ENCODE measurements at regions not wholly inside any gene's neighbourhood (a gene's known extent, or its start where the extent isn't known, plus 50 kb on each side); places are given as distances from the start of the nearest gene placed in this dataset.

DNA sequence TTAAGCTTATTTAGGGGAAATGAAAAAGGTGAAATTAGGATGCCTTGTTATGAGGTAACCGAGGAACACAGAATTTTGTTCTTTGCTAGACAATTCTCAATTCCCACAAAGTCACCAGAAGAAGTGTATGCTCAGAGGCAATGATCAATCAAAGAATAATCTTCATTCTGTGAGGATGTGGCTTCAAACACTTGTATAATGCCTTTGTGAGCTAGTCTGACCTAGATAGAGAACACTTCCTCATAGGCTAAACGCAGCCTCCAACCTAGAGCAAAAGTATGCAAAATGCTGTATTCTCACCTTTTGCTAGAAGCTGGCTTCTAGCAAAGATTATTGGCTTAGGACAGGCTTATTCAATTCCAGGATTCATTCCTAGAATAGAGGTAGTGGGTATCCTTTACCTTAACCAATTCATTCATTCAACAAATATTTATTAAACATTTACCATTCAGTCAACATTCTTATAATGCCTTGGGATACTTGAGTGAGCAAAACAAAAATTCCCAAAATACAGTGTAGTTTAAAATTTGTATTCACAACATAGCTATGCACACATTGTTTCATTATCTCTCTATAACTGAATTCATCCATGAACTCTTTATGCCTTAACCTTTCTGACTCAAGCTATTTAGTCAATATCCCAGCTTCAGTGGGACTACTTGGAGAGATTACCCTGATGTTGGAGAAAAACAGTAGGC is 530.2 kb downstream of the PTPRC start:
- DNase-seq (ENCODE audit: low spot score) = no peak

DNA sequence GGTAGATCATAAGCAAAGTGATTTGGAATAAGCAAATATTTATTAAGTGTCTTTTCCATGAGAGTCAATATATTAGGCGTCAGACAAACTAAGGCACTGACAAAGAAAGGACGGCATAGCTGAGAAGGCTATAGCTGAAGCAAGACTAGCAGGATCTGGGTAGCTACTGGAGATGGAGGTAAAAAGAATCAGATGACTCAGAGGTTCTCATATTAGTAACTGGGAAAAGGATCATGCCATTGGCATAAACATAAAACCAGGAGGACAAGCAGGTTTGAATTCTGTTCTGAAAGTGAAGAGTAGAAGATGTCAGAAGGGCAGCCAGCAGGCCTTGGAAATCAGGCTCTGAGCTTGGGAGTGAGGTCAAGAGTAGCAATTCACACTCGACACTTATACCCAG is 531.9 kb downstream of the PTPRC start:
- no peak for DNase-seq (ENCODE audit: low spot score)
- intact Hi-C loops (cut with DNase I) = no loop called here

More for the DNA sequence above, 530.2 kb downstream of the PTPRC start:
- intact Hi-C loops (cut with DNase I) = no loop called here

- DNase-seq (ENCODE audit: low spot score) = no peak
- intact Hi-C loops (cut with DNase I) = no loop called here
Measured at GRCh38 chr1:199172171-199173124, 533.6 kb downstream of the PTPRC start.

DNA sequence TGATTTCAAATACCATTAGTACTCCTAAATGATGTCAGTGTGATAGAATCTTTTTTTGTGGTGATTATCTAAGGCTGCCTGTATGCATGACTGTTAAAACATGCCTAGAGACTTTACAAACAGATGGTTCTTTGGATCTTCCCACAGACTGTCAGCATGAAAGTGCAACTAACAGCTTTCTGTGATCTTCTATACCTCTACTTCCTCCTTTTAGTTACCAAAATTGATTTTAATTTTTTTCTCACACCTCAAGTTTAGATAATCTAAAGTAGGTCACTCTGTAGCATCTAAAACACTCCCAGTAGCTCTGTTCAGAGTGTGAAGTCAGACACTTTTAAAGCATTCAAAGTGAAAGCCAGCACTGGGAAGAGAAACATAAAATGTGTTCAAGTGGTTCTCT is 534.5 kb downstream of the PTPRC start:
- intact Hi-C loops (cut with DNase I) = no loop called here
- DNase-seq (ENCODE audit: low spot score) = no peak

- DNase-seq (ENCODE audit: low spot score) = no peak
- intact Hi-C loops (cut with DNase I) = no loop called here
Measured at GRCh38 chr1:199174336-199174735, 535.5 kb downstream of the PTPRC start.

GRCh38 chr1:199176713-199177112 is 537.9 kb downstream of the PTPRC start:
- intact Hi-C loops (cut with DNase I) = no loop called here

DNA sequence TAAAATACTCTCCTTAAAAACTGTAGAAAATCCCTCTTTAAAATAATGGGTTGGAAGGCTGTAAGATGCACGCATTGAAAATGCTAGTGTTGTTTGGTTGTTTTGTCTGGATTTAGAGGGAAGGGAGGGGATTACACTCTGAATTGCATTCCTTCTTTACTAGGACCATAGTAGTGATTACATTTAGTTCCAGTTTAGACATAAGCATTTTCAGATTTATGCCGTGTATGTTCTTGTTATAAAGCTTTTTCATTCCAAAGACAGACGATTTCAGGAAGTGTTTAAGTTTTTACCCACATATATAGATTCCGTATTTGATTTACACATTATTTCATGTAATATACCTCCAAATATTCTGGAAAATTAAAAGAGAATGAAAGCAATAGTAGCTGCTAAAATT is 538.4 kb downstream of the PTPRC start:
- intact Hi-C loops (cut with DNase I) = no loop called here
- no peak for DNase-seq (ENCODE audit: low spot score)

More at GRCh38 chr1:199176713-199177112, 537.9 kb downstream of the PTPRC start:
- no peak for DNase-seq (ENCODE audit: low spot score)

GRCh38 chr1:199178646-199179045 is 539.8 kb downstream of the PTPRC start:
- intact Hi-C loops (cut with DNase I) = no loop called here
- DNase-seq (ENCODE audit: low spot score) = no peak

GRCh38 chr1:199182186-199182843 is 543.5 kb downstream of the PTPRC start:
- no peak for DNase-seq (ENCODE audit: low spot score)
- intact Hi-C loops (cut with DNase I) = no loop called here

DNA sequence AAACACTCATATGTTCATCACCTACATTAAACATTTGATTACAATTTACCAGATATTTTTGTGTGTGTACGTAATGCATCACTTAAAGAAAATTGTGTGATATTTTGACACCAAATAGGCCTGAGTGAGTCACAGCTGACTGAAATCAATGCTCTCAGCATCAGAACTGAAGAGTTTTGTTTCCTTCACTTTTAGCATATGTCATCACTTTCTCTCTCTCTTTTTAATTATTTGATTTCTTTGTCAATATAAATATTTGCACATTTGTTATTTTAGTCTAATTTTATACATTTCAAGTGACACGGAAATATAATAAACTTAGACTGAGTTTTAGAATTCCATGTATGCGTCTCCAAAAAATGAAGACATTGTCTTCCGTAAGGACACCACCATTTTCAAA is 545.3 kb downstream of the PTPRC start:
- intact Hi-C loops (cut with DNase I) = loop anchor here in 1 of 2 donors (2.0 kb wide), 1 partner anchor 33 kb away; no protein-coding TSS in a partner anchor
- DNase-seq (ENCODE audit: low spot score) = no peak

DNA sequence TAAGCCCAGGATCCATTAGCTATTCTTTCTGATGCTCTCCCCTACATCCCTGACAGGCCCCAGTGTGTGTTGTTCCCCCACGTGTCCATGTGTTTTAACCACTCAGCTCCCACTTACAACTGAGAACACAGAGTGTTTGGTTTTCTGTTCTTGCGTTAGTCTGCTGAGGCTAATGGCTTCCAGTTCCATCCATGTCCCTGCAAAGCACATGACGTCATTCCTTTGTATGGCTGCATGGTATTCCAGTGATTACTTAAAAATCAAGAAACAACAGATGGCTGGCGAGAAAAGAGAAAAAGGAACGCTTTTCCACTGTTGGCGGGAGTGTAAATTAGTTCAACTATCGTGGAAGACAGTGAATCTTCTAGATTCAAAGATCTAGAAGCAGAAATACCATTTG is 556.0 kb downstream of the PTPRC start:
- DNase-seq (ENCODE audit: low spot score) = no peak
- intact Hi-C loops (cut with DNase I) = no loop called here

- intact Hi-C loops (cut with DNase I) = no loop called here
- no peak for DNase-seq (ENCODE audit: low spot score)
Measured at GRCh38 chr1:199197695-199198094, 558.9 kb downstream of the PTPRC start.

- intact Hi-C loops (cut with DNase I) = no loop called here
- DNase-seq (ENCODE audit: low spot score) = no peak
Measured at GRCh38 chr1:199202331-199202730, 563.5 kb downstream of the PTPRC start.

- no peak for DNase-seq (ENCODE audit: low spot score)
Measured at GRCh38 chr1:199204231-199204630, 565.4 kb downstream of the PTPRC start.

GRCh38 chr1:199205740-199206441 is 567.1 kb downstream of the PTPRC start:
- DNase-seq (ENCODE audit: low spot score) = no peak
- intact Hi-C loops (cut with DNase I) = no loop called here

More at GRCh38 chr1:199204231-199204630, 565.4 kb downstream of the PTPRC start:
- intact Hi-C loops (cut with DNase I) = no loop called here

DNA sequence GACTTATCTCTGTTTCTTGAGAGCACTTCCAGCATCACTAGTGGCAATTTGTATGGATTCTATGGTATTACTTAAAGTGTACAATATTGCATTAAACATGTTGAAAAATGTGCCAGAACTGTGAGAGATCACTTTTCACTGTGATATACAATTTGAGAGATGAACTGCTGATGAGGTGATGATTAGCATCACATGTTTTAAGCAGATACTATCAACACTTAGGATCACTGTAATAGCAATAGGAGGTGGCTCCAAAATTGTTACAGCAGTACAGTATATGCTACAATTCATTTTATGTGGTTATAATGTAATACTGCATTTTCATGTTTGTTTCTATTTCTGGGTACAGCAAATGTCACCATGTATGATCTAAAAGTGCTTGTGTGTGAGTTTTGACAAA is 570.0 kb downstream of the PTPRC start:
- intact Hi-C loops (cut with DNase I) = no loop called here
- DNase-seq (ENCODE audit: low spot score) = no peak

DNA sequence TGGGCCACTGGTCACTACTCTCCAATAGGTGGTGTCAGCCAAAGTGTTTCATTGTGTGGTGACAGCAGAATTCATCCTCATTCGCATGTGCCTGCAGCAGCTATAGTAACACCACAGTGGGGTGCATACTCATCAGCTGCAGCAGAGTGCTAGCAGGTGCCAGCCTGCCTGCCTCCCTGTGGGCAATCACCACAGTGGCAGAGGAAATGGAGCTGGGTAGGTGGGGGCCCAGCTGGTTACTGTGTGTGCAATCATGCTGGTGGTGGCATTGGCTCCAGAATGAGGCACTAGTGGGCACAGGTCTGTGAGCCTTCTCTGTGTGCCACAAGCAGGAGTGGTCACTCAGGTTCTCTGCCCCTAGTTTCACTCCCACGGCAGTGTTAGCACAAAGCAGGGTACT is 579.2 kb downstream of the PTPRC start:
- no peak for DNase-seq (ENCODE audit: low spot score)
- intact Hi-C loops (cut with DNase I) = no loop called here

GRCh38 chr1:199218533-199218932 is 579.7 kb downstream of the PTPRC start:
- intact Hi-C loops (cut with DNase I) = no loop called here
- no peak for DNase-seq (ENCODE audit: low spot score)

DNA sequence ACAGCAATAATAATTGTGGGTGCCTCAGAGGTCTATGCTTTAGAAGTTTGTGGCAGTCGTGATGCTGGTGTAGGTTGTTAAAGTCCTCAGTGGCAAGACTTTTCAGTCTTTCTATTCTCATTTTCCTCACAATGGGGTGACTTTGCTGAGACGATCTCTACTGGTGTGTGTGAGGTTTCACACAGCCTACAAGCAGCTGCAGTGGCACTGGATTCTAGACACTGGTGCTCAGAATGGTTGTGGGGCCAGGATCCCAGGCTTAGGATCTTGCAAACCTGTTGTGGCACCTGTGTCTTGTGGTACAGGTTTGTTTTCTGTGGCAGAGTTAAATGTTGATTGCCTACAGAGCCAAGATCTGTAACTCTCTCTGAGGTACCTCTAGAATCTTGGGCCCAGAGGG is 581.2 kb downstream of the PTPRC start:
- DNase-seq (ENCODE audit: low spot score) = no peak
- intact Hi-C loops (cut with DNase I) = no loop called here

Measured in posterior vena cava (tissue), 2 donors.